Posterior vena cava (tissue), 2 donors: ENCODE measurements at regions not wholly inside any gene's neighbourhood (a gene's known extent, or its start where the extent isn't known, plus 50 kb on each side); places are given as distances from the start of the nearest gene placed in this dataset.
"Not testable (repeated sequence)": the region's sequence is repeated elsewhere in the genome, so short reads cannot be mapped to it uniquely, and the experiment has no call there.

ENCODE experiments used
- DNase-seq: peaks from one replicate; pipeline ENCODE4 v3.0.0-alpha.2; 2020; ENCODE audit warnings: low spot score
- intact Hi-C, 2 donors: fragments of 100-400 bp; cut with DNase I; formaldehyde crosslinking; loops; one replicate each; pipeline versions ENCODE4 v1.14.1 to v1.14.2; 2022 to 2023
- donor health status: DM: yes; HTN: yes; CAD: no.
- donor health status: DM: yes; HTN: yes; CAD: no.

DNA sequence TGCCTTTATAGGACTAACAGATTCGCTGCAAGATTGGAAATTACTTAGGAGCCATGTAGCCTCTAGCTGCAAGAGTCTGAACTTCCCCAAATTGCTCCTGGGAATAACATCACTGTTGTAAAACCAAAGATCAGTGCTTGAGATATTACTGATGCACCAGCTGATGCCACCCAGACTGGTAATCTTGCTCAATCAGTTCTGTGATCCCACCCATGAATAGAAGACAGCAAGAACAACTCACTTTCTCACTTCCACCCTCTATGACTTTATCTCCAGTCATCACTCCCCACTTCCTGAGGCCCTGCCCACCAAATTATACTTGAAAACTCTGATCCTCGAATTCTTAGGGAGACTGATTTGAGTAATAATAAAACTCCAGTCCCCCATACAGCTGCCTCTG lies 1011.1 kb downstream of the PLA2G4A start:
- no peak for DNase-seq
- intact Hi-C loops = no loop called here

- DNase-seq = no peak
- intact Hi-C loops = no loop called here
Observed at GRCh38 chr1:187840557-187840956, 1011.8 kb downstream of the PLA2G4A start.

DNA sequence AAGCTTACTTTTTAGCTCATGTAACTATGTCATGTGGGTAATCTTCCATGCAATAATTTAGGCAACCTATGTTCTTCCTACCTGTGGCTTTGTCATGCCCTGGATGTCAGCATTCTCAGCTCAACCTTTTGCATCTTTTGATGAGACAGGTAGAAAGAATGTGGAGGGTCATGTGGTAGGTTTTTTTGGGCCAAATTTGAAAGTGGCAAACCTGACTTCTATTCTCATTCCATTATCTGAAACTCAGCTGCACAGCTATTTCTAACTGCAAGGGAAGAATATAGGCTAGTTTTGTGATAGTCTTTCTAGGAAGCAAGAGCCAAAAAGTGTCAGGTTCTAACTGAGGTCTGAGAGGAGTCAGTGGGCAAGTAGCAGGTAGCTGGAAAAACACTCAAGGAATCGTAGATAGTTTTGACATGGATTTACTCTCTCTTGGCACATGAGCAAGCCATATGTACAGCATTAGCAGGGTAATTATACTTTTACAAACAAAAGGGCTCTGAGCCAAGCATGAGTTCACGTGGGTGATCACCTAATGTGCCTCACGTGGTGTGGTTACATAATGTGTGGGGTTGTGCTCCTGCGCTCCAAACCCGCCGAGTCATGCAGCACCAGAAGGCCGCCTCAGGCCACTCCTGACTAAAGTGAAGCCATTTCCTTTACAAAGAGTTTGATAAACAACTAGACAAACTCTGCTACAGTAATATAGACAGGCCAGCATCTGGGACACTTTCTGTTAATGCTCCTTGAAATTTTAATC lies 1013.8 kb downstream of the PLA2G4A start:
- intact Hi-C loops = no loop called here
- DNase-seq = no peak

GRCh38 chr1:187844313-187844712 lies 1015.6 kb downstream of the PLA2G4A start:
- intact Hi-C loops = no loop called here

DNA sequence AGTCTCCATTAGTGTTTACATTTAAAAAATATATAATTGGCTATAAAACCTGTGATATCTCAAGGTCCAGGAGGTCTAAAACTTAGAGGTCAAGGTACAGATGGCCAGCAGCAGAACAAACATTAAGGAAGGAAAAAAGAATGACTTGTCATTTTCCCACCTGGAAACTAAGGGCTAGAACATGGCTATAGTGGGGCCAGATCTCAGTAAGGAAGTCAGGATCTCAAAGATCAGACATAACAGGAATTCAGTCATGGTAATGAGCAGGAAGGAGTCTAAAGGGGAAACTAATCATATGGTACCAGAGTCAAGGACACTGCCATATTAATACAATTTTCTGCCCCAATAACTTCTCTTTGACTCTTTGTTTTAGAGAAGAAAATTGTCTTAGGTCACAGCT lies 1018.8 kb downstream of the PLA2G4A start:
- DNase-seq = no peak
- intact Hi-C loops = no loop called here

More at GRCh38 chr1:187844313-187844712, 1015.6 kb downstream of the PLA2G4A start:
- DNase-seq = no peak

DNA sequence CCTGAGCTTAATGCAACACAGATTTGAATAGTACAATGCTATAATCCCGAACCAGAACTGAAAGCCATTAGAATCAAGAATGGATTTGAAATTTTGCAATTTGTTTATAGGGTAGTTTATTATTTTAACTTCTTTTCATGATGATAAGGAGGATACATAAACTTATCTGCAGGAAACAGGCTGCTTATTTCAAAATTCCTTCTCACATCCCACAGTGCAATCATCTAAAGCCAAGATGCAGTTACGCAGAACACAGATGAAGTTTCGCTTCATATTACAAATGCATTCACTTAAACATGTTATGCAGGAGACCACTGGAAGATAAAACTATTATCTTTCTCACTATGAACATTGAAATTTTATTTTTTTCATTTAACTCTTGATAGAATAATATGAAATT lies 1019.6 kb downstream of the PLA2G4A start:
- intact Hi-C loops = no loop called here
- DNase-seq = no peak

DNA sequence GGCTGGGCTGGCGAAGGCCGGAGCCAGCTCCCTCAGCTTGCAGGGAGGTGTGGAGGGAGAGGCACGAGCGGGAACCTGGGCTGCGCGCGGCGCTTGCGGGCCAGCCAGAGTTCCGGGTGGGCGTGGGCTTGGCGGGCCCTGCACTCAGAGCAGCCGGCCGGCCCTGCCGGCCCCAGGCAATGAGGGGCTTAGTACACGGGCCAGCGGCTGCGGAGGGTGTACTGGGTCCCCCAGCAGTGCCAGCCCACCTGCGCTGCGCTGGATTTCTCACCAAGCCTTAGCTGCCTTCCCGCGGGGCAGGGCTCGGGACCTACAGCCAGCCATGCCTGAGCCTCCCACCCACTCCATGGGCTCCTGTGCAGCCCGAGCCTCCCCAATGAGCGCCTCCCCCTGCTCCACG lies 1021.4 kb downstream of the PLA2G4A start:
- intact Hi-C loops = not testable (repeated sequence)

DNA sequence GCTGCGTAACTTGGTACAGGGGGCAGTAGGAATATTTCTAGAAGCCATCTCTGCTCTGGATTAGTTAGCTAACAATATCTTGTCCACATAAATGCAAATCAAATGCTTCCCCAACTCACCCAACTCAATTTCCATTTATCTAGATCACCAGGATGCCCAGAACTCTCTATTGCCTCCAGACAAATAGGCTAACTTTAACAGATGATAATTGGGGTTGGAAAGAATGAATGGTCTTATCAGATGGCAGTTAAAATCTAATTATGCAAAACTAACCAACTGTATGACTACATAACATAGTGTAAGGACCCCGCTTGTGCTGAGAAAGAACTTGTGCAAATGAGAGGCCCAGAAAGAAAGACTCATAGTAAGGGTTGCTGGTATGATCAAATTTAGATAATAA lies 1024.8 kb downstream of the PLA2G4A start:
- intact Hi-C loops = no loop called here
- DNase-seq = no peak

More for the DNA sequence above, 1021.4 kb downstream of the PLA2G4A start:
- peak; percentile 74 for DNase-seq

DNA sequence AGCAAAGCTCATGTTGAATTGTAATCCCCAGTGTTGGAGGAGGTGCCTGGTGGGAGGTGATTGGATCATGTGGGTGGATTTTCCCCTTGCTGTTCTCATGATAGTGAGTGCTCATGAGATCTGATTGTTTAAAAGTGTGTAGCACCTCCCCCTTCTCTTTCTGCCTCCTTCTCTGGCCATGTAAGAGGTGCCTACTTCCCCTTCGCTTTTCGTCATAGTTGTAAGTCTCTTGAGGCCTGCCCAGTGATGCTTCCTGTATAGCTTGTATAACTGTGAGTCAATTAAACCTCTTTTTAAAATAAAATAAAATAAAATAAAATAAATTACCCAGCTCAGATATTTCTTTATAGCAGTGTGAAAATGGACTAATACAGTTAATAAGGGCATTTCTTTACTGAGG lies 1025.7 kb downstream of the PLA2G4A start:
- DNase-seq = no peak
- intact Hi-C loops = no loop called here

DNA sequence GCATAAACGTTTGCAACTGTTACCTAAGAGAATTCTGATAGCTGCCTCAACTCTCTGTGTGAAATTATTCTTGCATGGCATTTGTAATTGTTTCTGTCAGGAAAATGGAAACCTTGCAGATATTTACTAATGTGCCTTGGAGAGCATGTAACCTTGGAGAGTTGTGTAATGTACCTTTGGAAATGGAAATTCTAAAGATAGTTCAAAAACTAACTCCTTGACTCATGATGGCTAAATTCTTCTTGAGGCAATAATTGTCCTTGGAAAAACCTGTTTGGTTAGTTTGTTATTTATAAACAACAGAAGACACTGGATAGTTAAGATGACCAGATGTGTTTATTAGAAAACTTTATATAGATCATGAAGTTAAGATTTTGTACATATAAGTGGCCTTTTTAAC lies 1033.8 kb downstream of the PLA2G4A start:
- intact Hi-C loops = no loop called here
- no peak for DNase-seq

GRCh38 chr1:187870552-187870951 lies 1041.8 kb downstream of the PLA2G4A start:
- DNase-seq = no peak
- intact Hi-C loops = no loop called here

DNA sequence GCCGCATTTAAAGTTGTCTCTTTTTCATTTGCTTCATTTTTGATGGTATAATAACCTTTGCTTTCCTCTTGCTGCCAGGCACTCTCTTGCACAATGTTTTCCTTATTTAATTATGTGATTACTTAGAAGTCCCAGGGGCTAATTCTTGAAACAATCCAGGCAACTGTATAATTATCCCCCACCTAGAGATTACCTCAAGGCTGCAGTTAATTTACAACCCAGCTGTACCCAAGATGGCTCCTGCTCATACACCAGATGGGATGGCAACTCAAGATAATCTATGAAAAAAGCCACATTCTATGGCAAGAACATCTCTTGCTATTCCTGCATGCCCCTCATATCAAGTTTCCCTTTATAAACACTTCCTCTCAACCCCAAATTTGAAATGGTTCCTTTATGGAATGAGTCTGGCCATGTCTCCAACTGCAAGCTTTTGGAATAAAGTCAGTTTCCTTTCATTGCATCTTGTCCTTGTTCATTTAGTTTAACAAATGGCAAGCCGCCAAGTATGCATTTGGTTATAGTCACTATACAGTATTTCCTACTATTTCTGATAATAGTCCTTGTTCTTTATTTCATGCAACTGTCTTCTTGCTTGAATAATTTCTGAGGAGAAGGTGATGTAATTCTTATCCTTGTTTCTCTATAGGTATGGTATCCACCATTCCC lies 1042.6 kb downstream of the PLA2G4A start:
- intact Hi-C loops = no loop called here
- DNase-seq = no peak

GRCh38 chr1:187872550-187872949 lies 1043.8 kb downstream of the PLA2G4A start:
- intact Hi-C loops = no loop called here
- DNase-seq = no peak

DNA sequence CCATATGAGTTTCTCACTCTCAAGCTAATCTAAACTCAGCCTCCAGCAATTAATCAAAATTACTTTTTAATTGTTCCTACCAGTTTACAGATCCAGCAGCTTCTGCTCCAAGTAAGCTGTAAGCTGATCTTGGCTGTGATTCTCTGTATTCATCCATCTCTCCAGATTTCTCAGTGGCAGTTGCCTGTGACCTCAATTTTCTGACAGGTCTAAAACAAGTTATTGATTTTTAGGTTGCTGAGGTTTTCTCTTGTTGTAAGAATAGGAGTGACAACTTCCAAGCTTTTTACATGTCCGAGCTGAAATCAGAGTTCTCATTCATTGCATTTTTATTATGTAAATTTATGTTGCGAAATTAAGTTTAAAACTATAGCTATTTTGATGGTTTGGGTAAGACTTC lies 1044.4 kb downstream of the PLA2G4A start:
- intact Hi-C loops = no loop called here
- DNase-seq = no peak

GRCh38 chr1:187876775-187877174 lies 1048.0 kb downstream of the PLA2G4A start:
- no peak for DNase-seq
- intact Hi-C loops = no loop called here

DNA sequence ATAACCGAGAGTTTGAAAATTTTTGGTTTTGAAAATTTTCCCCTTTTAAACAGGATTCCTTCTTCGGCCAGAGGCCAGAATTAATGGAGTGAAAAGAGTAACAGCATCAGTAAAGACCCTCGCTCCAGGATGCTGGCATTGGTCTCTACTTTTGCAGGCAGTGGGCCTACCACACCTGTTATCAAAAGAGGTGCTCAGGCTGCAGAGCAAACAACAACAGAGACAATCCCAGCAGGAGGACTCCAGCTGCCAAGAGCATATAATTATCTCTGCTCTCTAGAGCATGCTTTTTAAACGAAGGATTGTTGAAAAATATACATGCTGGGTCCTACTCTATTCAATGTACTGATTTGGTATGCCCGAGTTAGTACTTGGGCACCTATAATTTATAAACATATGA lies 1048.5 kb downstream of the PLA2G4A start:
- no peak for DNase-seq
- intact Hi-C loops = no loop called here

DNA sequence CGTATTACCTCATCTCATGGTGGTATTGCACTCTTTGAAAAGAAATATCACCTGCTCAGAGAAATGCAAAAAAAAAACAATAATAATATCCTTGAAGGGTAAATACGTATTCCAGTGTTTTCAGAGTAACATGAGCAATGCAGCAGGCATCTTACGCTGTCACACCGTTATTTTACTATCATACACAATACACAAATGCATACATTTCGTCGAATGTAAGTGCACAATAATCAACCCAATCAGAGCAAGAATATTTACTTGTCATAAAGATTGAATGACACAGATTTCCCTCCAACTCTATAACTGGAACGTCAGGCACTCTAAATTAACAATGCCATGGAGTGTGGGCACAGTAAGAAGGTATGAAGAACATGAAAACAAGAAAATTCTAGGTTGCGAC lies 1050.1 kb downstream of the PLA2G4A start:
- DNase-seq = no peak
- intact Hi-C loops = no loop called here

DNA sequence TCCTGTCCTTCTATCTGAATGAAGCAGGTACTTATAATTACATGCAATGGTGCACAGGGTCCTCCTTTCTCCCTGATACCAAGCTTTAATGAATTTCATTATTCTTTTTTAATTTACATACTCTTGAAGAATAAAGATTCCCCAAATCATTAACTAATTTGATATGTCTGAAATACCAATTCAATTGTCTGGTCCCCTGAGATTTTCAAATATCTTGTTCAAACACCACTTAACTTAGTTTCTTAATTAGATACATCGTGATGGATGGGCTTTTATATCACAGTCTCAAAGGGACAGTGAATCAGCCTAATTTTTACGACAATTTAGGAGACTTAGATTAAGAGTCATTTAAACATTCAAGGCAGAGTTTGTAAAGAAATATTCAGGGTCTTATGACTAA lies 1054.6 kb downstream of the PLA2G4A start:
- DNase-seq = no peak
- intact Hi-C loops = no loop called here

- DNase-seq = no peak
- intact Hi-C loops = no loop called here
Observed at GRCh38 chr1:187891993-187892682, 1063.4 kb downstream of the PLA2G4A start.

- intact Hi-C loops = no loop called here
- DNase-seq = no peak
Observed at GRCh38 chr1:187892683-187893039, 1063.9 kb downstream of the PLA2G4A start.

DNA sequence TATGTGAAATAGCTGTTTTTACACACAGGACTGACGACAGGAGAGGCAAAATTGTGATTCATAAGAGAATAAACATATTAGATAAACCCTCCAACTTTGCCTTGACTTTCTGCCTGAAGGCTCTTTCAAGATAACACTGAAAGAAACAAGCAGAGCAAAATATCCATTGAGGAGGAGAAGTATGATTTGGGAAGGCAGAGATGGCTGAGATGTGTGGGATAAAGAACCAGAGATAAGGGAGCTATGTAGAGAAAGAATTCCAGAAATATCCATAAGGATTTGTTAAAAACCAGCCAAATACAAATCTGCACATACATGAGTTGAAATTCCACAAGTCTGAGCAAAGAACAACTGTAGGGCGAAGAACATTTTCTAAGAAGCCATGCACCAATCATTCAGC lies 1064.7 kb downstream of the PLA2G4A start:
- intact Hi-C loops = no loop called here
- DNase-seq = no peak
